Adrenal gland (tissue), 9 donors: ENCODE measurements at regions not wholly inside any gene's neighbourhood (a gene's known extent, or its start where the extent isn't known, plus 50 kb on each side); places are given as distances from the start of the nearest gene placed in this dataset.

Experiments
- DNase-seq, 7 donors: peaks; one replicate each; pipeline ENCODE4 v3.0.0-alpha.2; 2019 to 2020
- H3K27ac ChIP-seq, 5 donors: fragments of 200-600 bp; sonication (generic) in 4 of 5; 1 replicate in 3 of 5; 2 replicates in 2 of 5; pipeline versions ENCODE4 v1.5.1 to v1.8.0; 2016 to 2020; ENCODE audit warnings: mild to moderate bottlenecking in 1 of 5
- H3K27me3 ChIP-seq: fragments of 200-600 bp; 2 replicates; pipeline ENCODE4 v1.8.0; 2021
- H3K36me3 ChIP-seq, 2 donors: fragments of 200-600 bp; replicated peaks in 1 of 2; 1 replicate in 1 of 2; 2 replicates in 1 of 2; pipeline versions ENCODE4 v1.5.1 to v1.8.0; 2018 to 2022
- H3K4me1 ChIP-seq, 2 donors: fragments of 200-600 bp; replicated peaks in 1 of 2; 1 replicate in 1 of 2; 2 replicates in 1 of 2; pipeline versions ENCODE4 v1.5.1 to v1.8.0; 2018 to 2021
- H3K4me3 ChIP-seq, 4 donors: fragments of 200-600 bp; sonication (generic) in 3 of 4; one replicate each; pipeline ENCODE4 v1.5.1; 2016 to 2018
- H3K9me3 ChIP-seq, 3 donors: fragments of 200-600 bp; sonication (generic) in 1 of 3; replicated peaks in 1 of 3; 1 replicate in 2 of 3; 2 replicates in 1 of 3; pipeline versions ENCODE4 v1.5.1 to v1.8.0; 2016 to 2021
- CTCF ChIP-seq, 6 experiments: fragments of 450-650 bp in 4 of 6; fragments of 200-600 bp in 2 of 6; sonication (generic) in 1 of 6; IDR thresholded peaks; 1 replicate in 5 of 6; 2 replicates in 1 of 6; pipeline versions ENCODE4 v1.5.1 to v1.8.0; 2016 to 2021; ENCODE audit warnings: antibody characterized with exemption in 6 of 6, mild to moderate bottlenecking in 2 of 6, moderate library complexity in 1 of 6
- POLR2A ChIP-seq, 2 donors: fragments of 450-650 bp; IDR thresholded peaks; one replicate each; pipeline ENCODE4 v1.6.1; 2017; ENCODE audit warnings: antibody characterized with exemption in 2 of 2, mild to moderate bottlenecking in 2 of 2, moderate library complexity in 1 of 2
- WGBS, 4 donors: extraction: QIAGEN DNeasy Blood & Tissue Kit in 2 of 4; methylation state at CpG; one replicate each; pipeline versions ENCODE4 v1.1.5 to v1.1.7; 2013 to 2017; 5-methylcytosine and 5-hydroxymethylcytosine counted together
- intact Hi-C, 2 donors: fragments of 100-400 bp; cut with DNase I; formaldehyde crosslinking; loops; one replicate each; pipeline versions ENCODE4 v1.14.1 to v1.15.0; 2022 to 2023
- donor health status: healthy with polysubstance abuse.
- donor health status: Bipolar disorder and iron deficiency.
- donor health status: DM: yes; HTN: yes; CAD: no.
- donor health status: DM: no; HTN: no; CAD: no.
- donor health status: DM: no; HTN: no; CAD: no.

- H3K27ac ChIP-seq = no peak overlapping the region
Measured at GRCh38 chr12:46124132-46124847, 133.9 kb upstream of the SCAF11 start.

GRCh38 chr12:46112364-46112763, 122.0 kb upstream of the SCAF11 start:
- no peaks in the 10 kb centered on the region for H3K36me3 ChIP-seq
- intact Hi-C loops = no loop called here
- no peaks in the 10 kb centered on the region for H3K27me3 ChIP-seq

More at GRCh38 chr12:46124132-46124847, 133.9 kb upstream of the SCAF11 start:
- Histone ChIP-seq H3K36me3 (no peaks in the 10 kb centered on the region), H3K27me3 (no peaks in the 10 kb centered on the region), H3K9me3 (no peaks in the 10 kb centered on the region), H3K4me1 (no peaks in the 10 kb centered on the region), H3K4me3 (no peak overlapping the region)
- no peak for DNase-seq
- intact Hi-C loops = no loop called here
- TF ChIP-seq POLR2A (IDR thresholded peaks at IDR 0.05) (no peak), CTCF (IDR thresholded peaks at IDR 0.05) (no peak)
- 41 to 66% (median 49%) methylated on average over 5 of the region's 5 CpGs for WGBS, 4 donors

GRCh38 chr12:46111715-46112114, 121.3 kb upstream of the SCAF11 start:
- H3K4me3 ChIP-seq = no peak overlapping the region
- no peaks in the 10 kb centered on the region for H3K27me3 ChIP-seq
- DNase-seq = no peak
- TF ChIP-seq CTCF (IDR thresholded peaks at IDR 0.05) (no peak), POLR2A (IDR thresholded peaks at IDR 0.05) (no peak)
- no peaks in the 10 kb centered on the region for H3K36me3 ChIP-seq
- no peaks in the 10 kb centered on the region for H3K4me1 ChIP-seq
- H3K9me3 ChIP-seq = no peaks in the 10 kb centered on the region
- no peak overlapping the region for H3K27ac ChIP-seq
- intact Hi-C loops = no loop called here

More at GRCh38 chr12:46112364-46112763, 122.0 kb upstream of the SCAF11 start:
- Histone ChIP-seq H3K27ac (no peak overlapping the region), H3K4me1 (no peaks in the 10 kb centered on the region), H3K9me3 (no peaks in the 10 kb centered on the region), H3K4me3 (no peak overlapping the region)
- no peak for DNase-seq
- TF ChIP-seq CTCF (IDR thresholded peaks at IDR 0.05) = no peak
- TF ChIP-seq POLR2A (IDR thresholded peaks at IDR 0.05) = no peak

- Histone ChIP-seq H3K27me3 (no peaks in the 10 kb centered on the region), H3K36me3 (no peaks in the 10 kb centered on the region), H3K4me3 (no peak overlapping the region), H3K4me1 (no peaks in the 10 kb centered on the region), H3K9me3 (no peaks in the 10 kb centered on the region), H3K27ac (no peak overlapping the region)
- DNase-seq = no peak
- intact Hi-C loops = no loop called here
- TF ChIP-seq POLR2A (IDR thresholded peaks at IDR 0.05) = no peak
- no peak for TF ChIP-seq CTCF (IDR thresholded peaks at IDR 0.05)
- 50 to 67% (median 60%) methylated on average over 1 of the region's 1 CpG for WGBS, 4 donors
Measured at GRCh38 chr12:46110928-46111699, 120.7 kb upstream of the SCAF11 start.
